H1 (cell line): ENCODE measurements at regions not wholly inside any gene's neighbourhood (a gene's known extent, or its start where the extent isn't known, plus 50 kb on each side); places are given as distances from the start of the nearest gene placed in this dataset.

ENCODE experiments used
- CTCF ChIA-PET: fragments of 300-600 bp; sonication (Branson Sonifier 250); formaldehyde crosslinking; loops from one replicate; lab custom pipeline; 2021; ENCODE audit not compliant: partially characterized antibody; lab: Charles Lee
- POLR2A ChIA-PET: fragments of 300-600 bp; sonication (Branson Sonifier 250); formaldehyde crosslinking; loops from one replicate; lab custom pipeline; 2021; ENCODE audit warnings: inconsistent platforms; ENCODE audit not compliant: partially characterized antibody; lab: Charles Lee
- DNase-seq, 2 experiments: peaks; one replicate each; pipeline versions ENCODE4 v3.0.0 to v3.0.0-alpha.2; 2010 to 2022; ENCODE audit warnings: low spot score in 2 of 2, low read depth in 1 of 2, mixed read lengths in 1 of 2
- FAIRE-seq: peaks from 2 replicates; lab custom pipeline; 2011; peaks lifted over from hg19 to GRCh38; lab: Jason Lieb, UNC
- H2AFZ ChIP-seq: 2 replicates; pipeline ENCODE4 v1.8.1; 2012; ENCODE audit warnings: low read length, inconsistent platforms
- H2AK5ac ChIP-seq: 2 replicates; pipeline ENCODE4 v1.6.1; 2013; ENCODE audit warnings: low read depth, low read length
- H2BK120ac ChIP-seq: replicated peaks from 2 replicates; pipeline ENCODE3; 2013; ENCODE audit warnings: low read depth, low read length, inconsistent platforms
- H2BK12ac ChIP-seq: 2 replicates; pipeline ENCODE4 v1.6.1; 2013; ENCODE audit warnings: low read depth, low read length
- H2BK15ac ChIP-seq: 2 replicates; pipeline ENCODE4 v1.6.1; 2013; ENCODE audit warnings: low read length
- H2BK20ac ChIP-seq: 2 replicates; pipeline ENCODE4 v1.6.1; 2013; ENCODE audit warnings: low read length
- H2BK5ac ChIP-seq: 2 replicates; pipeline ENCODE4 v1.6.1; 2013; ENCODE audit warnings: low read depth, low read length
- H3K14ac ChIP-seq: 2 replicates; pipeline ENCODE4 v1.6.1; 2013; ENCODE audit warnings: inconsistent platforms; ENCODE audit not compliant: insufficient read length
- H3K18ac ChIP-seq: 2 replicates; pipeline ENCODE4 v1.6.1; 2013; ENCODE audit warnings: low read length; ENCODE audit errors: extremely low read depth
- H3K23ac ChIP-seq: 2 replicates; pipeline ENCODE4 v1.6.1; 2013; ENCODE audit warnings: inconsistent platforms; ENCODE audit not compliant: insufficient read length
- H3K23me2 ChIP-seq: 2 replicates; pipeline ENCODE4 v1.6.1; 2013; ENCODE audit warnings: low read depth, low read length
- H3K27ac ChIP-seq: 2 replicates; pipeline ENCODE4 v1.6.1; 2011; ENCODE audit warnings: low read depth, low read length, inconsistent platforms
- H3K27me3 ChIP-seq, 4 experiments: replicated peaks in 1 of 4; 1 replicate in 1 of 4; 2 replicates in 3 of 4; pipeline versions ENCODE4 v1.6.1 to v1.8.1; 2011 to 2013; ENCODE audit warnings: low read length in 3 of 4, mild to moderate bottlenecking in 3 of 4, inconsistent platforms in 2 of 4, mixed read lengths in 2 of 4, moderate library complexity in 1 of 4; ENCODE audit not compliant: control insufficient read depth in 3 of 4, insufficient read depth in 3 of 4; ENCODE audit errors: extremely low read depth in 1 of 4
- H3K36me3 ChIP-seq, 4 experiments: 2 replicates each; pipeline versions ENCODE4 v1.6.1 to v1.8.1; 2011 to 2013; ENCODE audit warnings: mild to moderate bottlenecking in 4 of 4, low read length in 3 of 4, moderate library complexity in 2 of 4, control low read depth in 1 of 4, inconsistent platforms in 1 of 4; ENCODE audit not compliant: insufficient read depth in 4 of 4, control insufficient read depth in 2 of 4
- H3K4ac ChIP-seq: replicated peaks from 2 replicates; pipeline ENCODE3; 2013; ENCODE audit warnings: low read length, low read depth, mixed read lengths, inconsistent platforms; ENCODE audit not compliant: insufficient read length
- H3K4me1 ChIP-seq, 4 experiments: replicated peaks in 1 of 4; 1 replicate in 1 of 4; 2 replicates in 3 of 4; pipeline versions ENCODE4 v1.6.1 to v1.8.1; 2011 to 2013; ENCODE audit warnings: low read length in 3 of 4, inconsistent platforms in 2 of 4, mixed read lengths in 1 of 4; ENCODE audit not compliant: insufficient read depth in 4 of 4, control insufficient read depth in 3 of 4
- H3K4me2 ChIP-seq, 2 experiments: 2 replicates each; pipeline versions ENCODE4 v1.6.1 to v1.8.1; 2011 to 2013; ENCODE audit warnings: low read depth in 2 of 2, low read length in 2 of 2, control low read depth in 1 of 2, inconsistent platforms in 1 of 2, mild to moderate bottlenecking in 1 of 2; ENCODE audit not compliant: insufficient read depth in 1 of 2
- H3K4me3 ChIP-seq, 4 experiments: fragments of 200-600, 300-600 bp in 1 of 4; sonication (generic), shearing (Covaris generic), sonication (Bioruptor Twin) in 1 of 4; 2 replicates each; pipeline versions ENCODE4 v1.5.1 to v1.8.1; 2011 to 2016; ENCODE audit warnings: low read length in 4 of 4, low read depth in 3 of 4, control low read depth in 2 of 4, inconsistent platforms in 2 of 4, mild to moderate bottlenecking in 2 of 4, mixed read lengths in 1 of 4, moderate library complexity in 1 of 4; ENCODE audit not compliant: insufficient read depth in 2 of 4; ENCODE audit errors: extremely low read depth in 1 of 4
- H3K56ac ChIP-seq: replicated peaks from 2 replicates; pipeline ENCODE3; 2013; ENCODE audit warnings: low read depth, mild to moderate bottlenecking, mixed read lengths, low read length, inconsistent platforms; ENCODE audit not compliant: insufficient read length
- H3K79me1 ChIP-seq: 2 replicates; pipeline ENCODE4 v1.6.1; 2013; ENCODE audit warnings: low read depth, low read length, control low read depth
- H3K79me2 ChIP-seq, 2 experiments: 2 replicates each; pipeline versions ENCODE4 v1.6.1 to v1.8.1; 2012 to 2013; ENCODE audit warnings: low read length in 2 of 2, mild to moderate bottlenecking in 2 of 2, inconsistent platforms in 1 of 2; ENCODE audit not compliant: insufficient read depth in 2 of 2, control insufficient read depth in 1 of 2
- H3K9ac ChIP-seq, 4 experiments: replicated peaks in 1 of 4; 1 replicate in 1 of 4; 2 replicates in 3 of 4; pipeline versions ENCODE4 v1.6.1 to v1.8.1; 2011 to 2013; ENCODE audit warnings: low read depth in 3 of 4, low read length in 3 of 4, control low read depth in 2 of 4, mild to moderate bottlenecking in 2 of 4, moderate library complexity in 2 of 4, inconsistent platforms in 1 of 4; ENCODE audit errors: extremely low read depth in 1 of 4
- H3K9me3 ChIP-seq, 2 experiments: 2 replicates each; pipeline versions ENCODE4 v1.6.1 to v1.8.1; 2012 to 2013; ENCODE audit warnings: mild to moderate bottlenecking in 2 of 2, moderate library complexity in 2 of 2, control low read depth in 1 of 2, inconsistent platforms in 1 of 2, low read depth in 1 of 2, low read length in 1 of 2, mixed read lengths in 1 of 2; ENCODE audit not compliant: insufficient read depth in 2 of 2
- H4K20me1 ChIP-seq, 2 experiments: replicated peaks in 1 of 2; 2 replicates each; pipeline versions ENCODE3 to v1.8.1; 2011 to 2013; ENCODE audit warnings: inconsistent platforms in 2 of 2, low read length in 2 of 2, mild to moderate bottlenecking in 1 of 2; ENCODE audit not compliant: insufficient read depth in 2 of 2, control insufficient read depth in 1 of 2
- H4K5ac ChIP-seq: 2 replicates; pipeline ENCODE4 v1.6.1; 2013; ENCODE audit warnings: low read length, low read depth, mixed read lengths, inconsistent platforms; ENCODE audit not compliant: insufficient read length
- H4K8ac ChIP-seq: 2 replicates; pipeline ENCODE4 v1.8.0; 2013; ENCODE audit warnings: mild to moderate bottlenecking, moderate library complexity, low read length, inconsistent platforms; ENCODE audit not compliant: insufficient read depth; ENCODE audit errors: extremely low read depth
- H4K91ac ChIP-seq: replicated peaks from 2 replicates; pipeline ENCODE3; 2013; ENCODE audit warnings: low read length, mixed read lengths, inconsistent platforms; ENCODE audit not compliant: insufficient read length
- CHD2 ChIP-seq: IDR thresholded peaks from 2 replicates; pipeline ENCODE4 v1.6.1; 2012; ENCODE audit warnings: low read length, improper control_type of control experiment
- GABPA ChIP-seq: IDR thresholded peaks from 2 replicates; pipeline ENCODE4 v1.6.1; 2011; ENCODE audit warnings: mild to moderate bottlenecking, low read length, moderate library complexity, borderline replicate concordance; ENCODE audit not compliant: insufficient read depth
- SAP30 ChIP-seq: fragments of 300-600 bp; sonication (generic); IDR thresholded peaks from 2 replicates; pipeline ENCODE4 v1.7.1; 2012; ENCODE audit warnings: low read length, moderate library complexity, mild to moderate bottlenecking, inconsistent platforms; ENCODE audit not compliant: insufficient read depth, insufficient replicate concordance
- SIRT6 ChIP-seq: IDR thresholded peaks from one replicate; pipeline ENCODE4 v1.7.1; 2012; ENCODE audit warnings: low read length, inconsistent platforms
- SP4 ChIP-seq: IDR thresholded peaks from 2 replicates; pipeline ENCODE4 v1.6.1; 2012; ENCODE audit warnings: low read length, inconsistent platforms
- SUZ12 ChIP-seq: fragments of 200-600 bp; sonication (generic); IDR thresholded peaks from 2 replicates; pipeline ENCODE4 v1.6.1; 2012; ENCODE audit warnings: mild to moderate bottlenecking, inconsistent platforms, low read length, moderate library complexity, mixed read lengths
- WGBS, 2 experiments: shearing (Covaris generic) in 1 of 2; methylation state at CpG; one replicate each; pipeline versions ENCODE4 v1.1.6 to v1.1.7; 2013 to 2015; ENCODE audit warnings: low lambda C conversion rate in 2 of 2, mixed read lengths in 2 of 2, inconsistent platforms in 1 of 2, low coverage in 1 of 2, missing lambda C conversion rate in 1 of 2; ENCODE audit not compliant: insufficient replicate concordance in 2 of 2, insufficient coverage in 1 of 2, insufficient read length in 1 of 2; ENCODE audit errors: extremely low coverage in 1 of 2, missing lambda C conversion rate in 1 of 2; 5-methylcytosine and 5-hydroxymethylcytosine counted together

DNA sequence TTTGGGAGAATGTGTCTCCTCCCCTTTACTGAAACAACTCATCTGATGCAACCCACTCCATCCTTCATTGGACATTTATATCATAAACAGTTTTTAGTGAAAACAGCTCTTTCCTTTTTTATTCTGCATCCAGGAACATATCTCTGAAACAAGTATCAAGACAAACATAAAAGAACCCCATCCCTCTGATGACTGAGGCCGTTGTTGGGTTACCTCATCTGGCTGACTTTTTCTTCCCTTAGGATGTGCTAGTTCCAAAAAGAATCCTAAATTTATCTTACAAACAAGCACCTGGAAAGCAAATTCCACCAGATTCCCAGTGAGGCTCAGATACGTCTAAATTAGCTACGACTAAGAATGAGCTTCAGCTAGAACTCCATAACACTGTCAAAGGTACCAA, 483.7 kb upstream of the INTU start:
- no peak for DNase-seq
- no peaks in the 10 kb centered on the region for H3K79me2 ChIP-seq
- CTCF ChIA-PET = interaction anchor here (1.4 kb wide), 1 partner anchor 12 kb away, joined by 3 read pairs; no protein-coding TSS in a partner anchor
- H4K91ac ChIP-seq = no peak overlapping the region
- TF ChIP-seq SAP30 = no peak
- TF ChIP-seq GABPA = no peak
- TF ChIP-seq SUZ12 = no peak
- no peak for TF ChIP-seq CHD2
- TF ChIP-seq SIRT6 = no peak
- no peak for TF ChIP-seq SP4
- TF ChIP-seq, all 59 proteins: peak for 0
- Histone ChIP-seq H3K36me3 (no peaks in the 10 kb centered on the region), H3K4me1 (no peaks in the 10 kb centered on the region), H2BK5ac (no peak overlapping the region), H3K9ac (no peak overlapping the region; a peak in 1 of 7 replicates), H2BK15ac (no peak overlapping the region), H3K79me1 (no peaks in the 10 kb centered on the region), H3K18ac (no peak overlapping the region), H3K23ac (no peak overlapping the region), H2BK12ac (no peak overlapping the region), H3K27me3 (no peaks in the 10 kb centered on the region), H2BK20ac (no peak overlapping the region), H3K4me2 (no peak overlapping the region), H3K27ac (no peak overlapping the region), H2AK5ac (no peak overlapping the region), H3K56ac (no peak overlapping the region), H3K4ac (no peak overlapping the region), H4K5ac (no peak overlapping the region), H3K23me2 (no peaks in the 10 kb centered on the region), H2AFZ (no peak overlapping the region), H3K9me3 (no peaks in the 10 kb centered on the region), H2BK120ac (no peak overlapping the region), H3K4me3 (no peak overlapping the region), H3K14ac (no peak overlapping the region), H4K20me1 (no peaks in the 10 kb centered on the region), H4K8ac (no peak overlapping the region)
- 93% methylated on average over 3 of the region's 3 CpGs; no CpG with 5 or more reads in 1 of the 2 experiments for WGBS, 2 experiments
- POLR2A ChIA-PET = no interaction called here
- no peak for FAIRE-seq
